Left renal cortex interstitium (tissue), 4 donors: ENCODE measurements at regions not wholly inside any gene's neighbourhood (a gene's known extent, or its start where the extent isn't known, plus 50 kb on each side); places are given as distances from the start of the nearest gene placed in this dataset.

ENCODE experiments used
- DNase-seq, 4 donors: peaks; one replicate each; pipeline ENCODE4 v3.0.0-alpha.2; 2013; ENCODE audit warnings: low read depth in 4 of 4, low spot score in 2 of 4, missing footprints in 1 of 4

DNA sequence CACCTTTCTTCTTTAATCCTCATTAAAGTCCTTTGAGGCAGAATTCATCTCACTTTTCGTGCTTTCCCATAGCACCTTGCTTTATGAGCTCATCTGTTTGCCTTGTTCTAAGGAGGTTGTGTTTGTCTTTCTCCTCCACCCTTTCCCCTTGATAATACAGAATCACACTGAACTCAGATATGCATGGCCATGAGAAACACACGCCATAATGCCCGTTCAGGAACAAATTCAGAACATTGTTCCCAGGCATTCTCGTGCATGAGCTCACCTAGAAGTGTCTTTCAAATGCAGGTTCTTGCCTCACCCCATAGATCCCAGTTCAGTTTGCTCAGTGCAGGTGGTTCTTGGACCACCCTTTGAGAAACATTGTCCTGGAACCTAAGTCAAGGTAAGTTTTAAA lies 71.1 kb downstream of the TMEM114 start:
- DNase-seq: no peak

GRCh38 chr16:8517280-8517679 lies 73.0 kb downstream of the TMEM114 start:
- DNase-seq: no peak

- no peak for DNase-seq
Observed at GRCh38 chr16:8516471-8516870, 73.8 kb downstream of the TMEM114 start.

- no peak for DNase-seq
Observed at GRCh38 chr16:8512941-8513624, 77.2 kb downstream of the TMEM114 start.

GRCh38 chr16:8511464-8511863 lies 78.8 kb downstream of the TMEM114 start:
- no peak for DNase-seq

DNA sequence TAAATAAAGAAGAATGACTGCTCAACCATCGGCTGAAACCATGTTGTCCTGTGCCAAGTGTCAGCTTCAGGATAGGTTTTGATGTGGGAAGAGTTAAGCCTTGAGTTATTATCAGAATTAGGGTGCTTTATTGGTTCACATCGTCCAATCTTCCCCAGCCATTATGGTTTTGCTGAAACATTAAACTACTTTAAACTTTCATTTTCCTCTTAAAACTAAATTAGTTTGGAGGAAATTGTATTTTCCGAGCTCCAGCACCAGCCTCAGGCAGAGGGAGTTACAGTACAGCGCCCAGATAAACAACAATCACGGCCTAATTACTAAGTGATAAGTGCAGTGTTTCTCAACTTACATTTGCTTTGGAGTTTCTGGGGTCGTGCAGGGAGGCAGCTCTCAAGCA lies 80.2 kb downstream of the TMEM114 start:
- DNase-seq: no peak

GRCh38 chr16:8505327-8505991 lies 84.9 kb downstream of the TMEM114 start:
- DNase-seq: no peak

GRCh38 chr16:8502446-8502845 lies 87.9 kb downstream of the TMEM114 start:
- DNase-seq: no peak

DNA sequence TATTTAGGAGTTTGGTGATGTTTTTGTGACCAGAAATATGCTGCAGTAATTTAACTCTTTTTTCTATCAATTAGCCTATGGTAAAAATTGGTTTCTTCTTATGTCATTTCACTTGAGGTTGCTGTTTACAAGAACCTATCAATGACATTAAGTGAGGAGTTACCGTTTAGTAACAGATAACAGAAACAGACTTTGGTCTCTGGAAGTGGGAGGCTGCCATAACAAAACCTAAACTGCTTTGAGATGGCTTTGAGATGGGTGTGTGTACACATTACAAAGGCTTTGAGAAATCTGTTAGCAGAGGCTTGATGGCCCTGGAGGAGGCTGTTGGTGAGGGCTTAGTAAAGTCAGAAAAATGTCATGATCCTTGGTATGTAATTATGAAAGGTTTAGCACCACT lies 90.0 kb downstream of the TMEM114 start:
- DNase-seq: no peak

DNA sequence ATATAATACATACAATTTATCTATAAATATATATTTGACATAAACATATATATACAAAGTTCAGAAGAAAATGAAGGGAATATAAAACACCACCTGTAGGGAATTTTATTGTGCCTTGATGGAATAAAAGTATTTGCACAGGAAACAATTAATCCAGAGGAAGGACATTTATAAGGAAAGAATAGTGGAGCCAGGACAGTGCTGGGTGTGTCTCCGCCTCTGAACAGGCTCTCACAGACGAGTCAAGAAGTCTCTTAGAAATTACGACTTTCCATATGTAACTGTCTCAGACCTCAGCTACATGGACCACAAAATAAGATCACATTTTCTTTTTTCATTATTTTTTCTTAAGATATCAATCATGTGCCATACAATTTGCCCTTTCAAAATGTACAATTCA lies 93.9 kb downstream of the TMEM114 start:
- DNase-seq: no peak

DNA sequence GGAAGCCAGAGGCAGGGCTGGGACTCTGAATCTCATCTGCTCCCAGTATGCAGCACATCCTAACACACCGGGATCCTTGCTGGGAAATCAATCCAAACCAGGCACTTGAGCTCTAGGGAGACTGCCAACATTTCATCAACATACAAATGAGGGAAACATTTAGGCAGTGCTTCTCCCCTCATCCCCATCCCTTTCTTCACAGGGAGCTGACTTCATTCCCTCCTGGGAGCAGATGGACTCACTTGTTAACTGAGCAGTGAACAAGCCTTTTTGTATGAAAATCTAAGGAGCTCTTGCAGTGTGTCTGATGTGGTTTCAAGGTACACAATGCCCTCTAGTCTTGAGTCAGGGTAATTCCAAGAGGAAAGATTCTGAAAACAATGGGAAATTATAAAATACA lies 96.3 kb downstream of the TMEM114 start:
- no peak for DNase-seq

DNA sequence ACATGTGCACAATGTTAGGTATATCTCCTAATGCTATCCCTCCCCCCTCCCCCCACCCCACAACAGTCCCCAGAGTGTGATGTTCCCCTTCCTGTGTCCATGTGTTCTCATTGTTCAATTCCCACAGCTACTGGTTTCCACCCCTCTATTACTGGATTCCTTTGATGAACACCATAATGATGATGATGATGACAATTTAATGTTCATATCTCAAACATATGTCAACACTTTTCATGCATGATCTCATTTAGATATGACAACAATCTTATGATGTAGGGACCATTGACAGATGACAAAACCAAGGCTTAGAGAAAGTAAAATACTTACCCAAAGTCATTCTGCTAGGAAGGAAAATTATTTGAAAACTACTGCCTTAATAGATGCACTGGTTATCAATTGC lies 97.6 kb downstream of the TMEM114 start:
- no peak for DNase-seq

DNA sequence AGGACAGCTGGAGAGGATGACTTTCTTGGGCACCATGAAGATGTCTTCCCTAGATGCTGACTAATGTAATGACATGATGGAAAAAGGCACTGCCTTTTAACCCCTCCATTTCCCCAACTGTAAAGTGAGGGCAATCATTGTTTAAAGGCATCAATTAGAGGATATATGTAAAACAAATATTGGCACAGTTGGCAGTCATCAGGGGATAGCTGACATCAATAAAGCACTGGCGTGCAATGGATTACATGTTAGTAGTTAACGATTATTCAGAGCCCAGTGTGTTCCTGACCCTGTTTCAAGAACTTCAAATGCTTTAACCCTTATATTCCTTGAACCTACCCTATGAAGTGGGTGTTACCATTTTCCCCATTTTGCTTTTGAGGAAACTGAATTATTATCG lies 100.7 kb downstream of the TMEM114 start:
- DNase-seq: no peak

GRCh38 chr16:8486985-8487384 lies 103.3 kb downstream of the TMEM114 start:
- no peak for DNase-seq

DNA sequence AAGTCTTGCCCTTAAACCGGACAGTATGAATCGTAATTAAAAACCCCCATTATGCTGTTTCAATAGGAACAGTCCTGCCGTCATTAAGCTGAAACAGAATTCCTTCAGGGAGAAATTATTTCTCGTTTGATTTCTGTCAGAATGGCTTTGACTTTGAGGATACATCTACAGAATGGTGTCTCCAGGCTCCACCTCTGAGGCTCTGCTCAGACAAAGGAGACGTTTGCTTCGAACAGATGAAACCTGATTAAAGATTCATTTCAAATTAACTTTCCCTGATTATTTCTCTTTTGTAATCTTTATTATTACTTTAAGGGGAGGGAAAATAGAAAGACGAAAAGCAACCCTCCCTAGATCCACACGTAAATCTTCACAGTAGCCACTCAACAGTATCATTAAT lies 106.9 kb downstream of the TMEM114 start:
- no peak for DNase-seq

DNA sequence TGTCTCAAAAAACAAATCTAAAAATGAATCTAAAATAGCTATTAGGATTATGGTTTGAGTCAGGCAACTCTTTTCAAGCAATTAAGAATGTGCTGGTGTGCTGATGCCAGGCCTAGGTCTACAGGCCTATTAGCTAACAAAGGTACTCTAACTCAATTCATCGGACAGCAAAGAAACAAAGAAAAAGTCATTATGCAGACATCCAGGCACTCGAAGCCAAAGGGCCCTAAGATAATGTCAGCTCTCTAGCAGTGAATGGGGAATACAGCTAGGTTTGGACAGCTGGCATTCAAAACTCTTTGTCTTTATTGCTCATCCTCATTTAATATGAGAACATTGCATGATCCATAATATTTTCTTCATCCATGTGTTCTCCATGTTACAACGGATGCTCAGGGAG lies 108.5 kb downstream of the TMEM114 start:
- no peak for DNase-seq

DNA sequence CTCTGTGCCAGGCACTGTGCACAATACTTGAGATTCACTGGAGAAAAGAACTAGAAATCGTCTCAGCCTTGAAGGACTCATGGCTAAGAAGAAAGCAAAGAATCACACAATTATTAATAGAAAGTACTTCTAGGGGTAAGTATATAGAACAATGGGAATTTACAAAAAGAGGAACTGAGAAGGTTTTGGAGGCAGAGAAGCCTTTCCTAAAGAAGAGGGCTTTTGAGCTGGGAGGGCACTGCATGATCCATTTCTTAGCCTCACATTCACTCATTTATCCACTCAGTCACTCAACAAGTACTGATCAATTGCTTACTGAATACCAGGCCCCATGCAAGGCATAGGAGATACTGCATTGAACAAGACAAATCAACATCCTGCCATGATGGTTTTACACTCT lies 113.5 kb downstream of the TMEM114 start:
- DNase-seq: no peak

DNA sequence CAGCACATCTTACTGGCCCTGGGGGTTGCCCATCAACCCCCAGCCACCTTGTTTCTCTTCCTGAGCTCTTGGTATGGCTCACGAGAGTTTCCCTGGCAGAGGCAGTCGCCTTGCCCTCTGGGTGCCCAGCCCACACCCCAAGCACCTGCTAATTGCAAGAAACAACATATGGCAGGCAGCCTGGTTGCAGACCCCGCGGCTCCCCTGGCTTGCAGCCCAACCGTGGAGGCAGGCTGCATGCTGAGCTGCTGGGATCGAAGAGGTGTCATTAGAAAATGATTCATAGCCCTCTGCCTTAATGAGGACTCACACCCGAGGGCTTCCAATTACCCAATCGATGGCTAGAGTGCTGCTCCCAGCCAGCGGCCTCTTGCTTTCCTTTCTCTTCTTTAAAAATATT lies 115.7 kb downstream of the TMEM114 start:
- DNase-seq: no peak

DNA sequence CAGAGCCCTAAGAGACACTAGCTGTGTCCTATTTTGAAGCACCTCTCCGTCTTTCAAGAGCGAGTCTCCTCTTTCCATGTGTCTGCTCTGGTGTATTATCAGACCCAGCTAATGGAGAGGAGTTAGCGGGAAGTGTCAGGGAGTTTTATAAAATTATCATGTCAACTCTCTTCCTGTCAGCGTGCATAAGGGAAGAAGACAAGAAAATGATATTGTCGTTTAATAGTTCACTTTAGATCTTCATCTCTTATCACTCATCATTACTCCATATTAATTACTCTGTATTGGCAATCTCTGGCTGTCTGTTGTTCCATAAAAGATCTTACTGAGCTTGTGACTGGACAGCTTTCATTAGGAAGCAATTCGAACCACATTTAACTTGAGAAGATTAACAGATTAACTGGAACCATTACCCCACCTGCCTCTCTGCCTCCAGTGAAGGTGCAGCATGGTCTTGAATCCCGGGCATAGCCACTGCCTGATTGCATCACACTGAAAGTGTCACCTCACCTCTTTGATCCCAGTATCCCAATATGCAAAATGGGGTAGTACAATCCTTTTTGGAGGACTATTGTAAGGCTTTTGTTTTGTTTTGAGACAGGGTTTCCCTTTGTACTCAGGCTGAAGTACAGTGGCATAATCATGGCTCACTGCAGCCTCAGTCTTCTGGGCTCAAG lies 121.1 kb downstream of the TMEM114 start:
- DNase-seq: no peak

DNA sequence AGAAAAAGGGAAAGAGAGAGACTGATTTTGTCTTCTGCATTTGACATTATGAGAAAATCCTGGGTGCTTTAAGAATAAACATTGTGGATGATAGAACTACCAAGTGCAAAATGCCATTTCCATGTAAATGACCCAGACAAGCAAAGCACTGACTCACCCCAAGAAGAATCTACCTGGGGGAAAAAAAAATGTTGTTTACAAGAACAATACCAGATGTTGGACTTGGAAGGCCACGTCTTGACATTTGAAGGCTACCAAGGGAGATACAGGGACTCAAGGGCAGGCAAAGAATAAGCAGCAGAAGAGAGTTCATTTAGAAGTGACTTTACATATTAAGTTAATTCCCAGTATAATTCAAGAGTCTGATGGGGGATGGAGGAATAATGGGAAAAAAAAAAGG lies 125.3 kb downstream of the TMEM114 start:
- no peak for DNase-seq

GRCh38 chr16:8459085-8459733 lies 131.1 kb downstream of the TMEM114 start:
- DNase-seq: no peak
